ENCODE measurements at regions not wholly inside any gene's neighbourhood (a gene's known extent, or its start where the extent isn't known, plus 50 kb on each side); places are given as distances from the start of the nearest gene placed in this dataset.

- in situ Hi-C loops (cut with MboI; ENCODE audit: low pct_unique_long_range_greater_than_20kb, low sequenced_read_pairs, unreplicated experiment): no loop called here
- no peak for DNase-seq (ENCODE audit: low spot score)
- no peak for TF ChIP-seq CTCF (IDR thresholded peaks at IDR 0.05; ENCODE audit: extremely low read depth, insufficient read depth, missing control alignments)
Observed at GRCh38 chr12:127334912-127335644, 931.9 kb upstream of the TMEM132C start.

GRCh38 chr12:127336416-127336815 lies 930.6 kb upstream of the TMEM132C start:
- in situ Hi-C loops (cut with MboI; ENCODE audit: low pct_unique_long_range_greater_than_20kb, low sequenced_read_pairs, unreplicated experiment): no loop called here
- DNase-seq (ENCODE audit: low spot score): no peak
- TF ChIP-seq CTCF (IDR thresholded peaks at IDR 0.05; ENCODE audit: extremely low read depth, insufficient read depth, missing control alignments): no peak

GRCh38 chr12:127339065-127339464 lies 927.9 kb upstream of the TMEM132C start:
- TF ChIP-seq CTCF (IDR thresholded peaks at IDR 0.05; ENCODE audit: extremely low read depth, insufficient read depth, missing control alignments): no peak
- DNase-seq (ENCODE audit: low spot score): no peak
- in situ Hi-C loops (cut with MboI; ENCODE audit: low pct_unique_long_range_greater_than_20kb, low sequenced_read_pairs, unreplicated experiment): no loop called here

- in situ Hi-C loops (cut with MboI; ENCODE audit: low pct_unique_long_range_greater_than_20kb, low sequenced_read_pairs, unreplicated experiment): no loop called here
- no peak for DNase-seq (ENCODE audit: low spot score)
- no peak for TF ChIP-seq CTCF (IDR thresholded peaks at IDR 0.05; ENCODE audit: extremely low read depth, insufficient read depth, missing control alignments)
Observed at GRCh38 chr12:127340381-127340780, 926.6 kb upstream of the TMEM132C start.

GRCh38 chr12:127342861-127343260 lies 924.1 kb upstream of the TMEM132C start:
- in situ Hi-C loops (cut with MboI; ENCODE audit: low pct_unique_long_range_greater_than_20kb, low sequenced_read_pairs, unreplicated experiment): no loop called here
- DNase-seq (ENCODE audit: low spot score): no peak
- TF ChIP-seq CTCF (IDR thresholded peaks at IDR 0.05; ENCODE audit: extremely low read depth, insufficient read depth, missing control alignments): no peak

GRCh38 chr12:127343940-127344339 lies 923.0 kb upstream of the TMEM132C start:
- in situ Hi-C loops (cut with MboI; ENCODE audit: low pct_unique_long_range_greater_than_20kb, low sequenced_read_pairs, unreplicated experiment): no loop called here
- DNase-seq (ENCODE audit: low spot score): no peak
- TF ChIP-seq CTCF (IDR thresholded peaks at IDR 0.05; ENCODE audit: extremely low read depth, insufficient read depth, missing control alignments): no peak

Measured in GM13977 (cell line).